CD4-positive, alpha-beta T cell (primary cell): ENCODE measurements at regions not wholly inside any gene's neighbourhood (a gene's known extent, or its start where the extent isn't known, plus 50 kb on each side); places are given as distances from the start of the nearest gene placed in this dataset.

Experiments
- ATAC-seq: fragments of 200-7000 bp; cut with Tn5 transposase; one replicate; pipeline ENCODE4 v1.10.0; 2022; ENCODE audit warnings: mild to moderate bottlenecking; ENCODE audit not compliant: poor library complexity
- CTCF ChIA-PET: fragments of 350-600 bp; sonication (Branson Sonifier 250); formaldehyde crosslinking; loops from one replicate; lab custom pipeline; 2021; ENCODE audit warnings: antibody characterized with exemption, inconsistent platforms; lab: Charles Lee
- POLR2A ChIA-PET: fragments of 350-600 bp; sonication (Branson Sonifier 250); formaldehyde crosslinking; loops from one replicate; lab custom pipeline; 2021; ENCODE audit warnings: antibody characterized with exemption, inconsistent platforms; lab: Charles Lee
- DNase-seq, 14 experiments: peaks; one replicate each; pipeline ENCODE4 v3.0.0-alpha.2; 2013 to 2020; ENCODE audit warnings: mixed read lengths in 2 of 14
- H3K27ac ChIP-seq, 2 donors: one replicate each; pipeline versions ENCODE4 v1.5.1 to v1.7.0; 2013; ENCODE audit warnings: low read length in 2 of 2, low read depth in 1 of 2, mild to moderate bottlenecking in 1 of 2
- H3K27me3 ChIP-seq, 2 experiments: 1 replicate in 1 of 2; 2 replicates in 1 of 2; pipeline versions ENCODE4 v1.6.1 to v1.7.0; 2013; ENCODE audit warnings: low read length in 2 of 2, control low read depth in 1 of 2, mild to moderate bottlenecking in 1 of 2, moderate library complexity in 1 of 2; ENCODE audit not compliant: insufficient read depth in 2 of 2, control insufficient read depth in 1 of 2
- H3K36me3 ChIP-seq: one replicate; pipeline ENCODE4 v1.6.1; 2013; ENCODE audit warnings: low read length, control low read depth; ENCODE audit not compliant: insufficient read depth
- H3K4me1 ChIP-seq: one replicate; pipeline ENCODE4 v1.6.1; 2013; ENCODE audit warnings: low read length, control low read depth; ENCODE audit not compliant: insufficient read depth
- H3K4me3 ChIP-seq: one replicate; pipeline ENCODE4 v1.5.1; 2013; ENCODE audit warnings: mild to moderate bottlenecking, low read length, moderate library complexity
- H3K9me3 ChIP-seq, 2 experiments: 1 replicate in 1 of 2; 2 replicates in 1 of 2; pipeline versions ENCODE4 v1.6.1 to v1.7.0; 2013; ENCODE audit warnings: low read length in 2 of 2, mild to moderate bottlenecking in 2 of 2, control low read depth in 1 of 2, moderate library complexity in 1 of 2; ENCODE audit not compliant: control insufficient read depth in 1 of 2, insufficient read depth in 1 of 2
- H3K27ac Mint-ChIP-seq: one replicate; pipeline ENCODE4 v1.8.0; 2020; ENCODE audit warnings: mixed read lengths
- H3K27me3 Mint-ChIP-seq: one replicate; pipeline ENCODE4 v1.8.0; 2021; ENCODE audit warnings: mixed read lengths
- H3K36me3 Mint-ChIP-seq: one replicate; pipeline ENCODE4 v1.8.0; 2021; ENCODE audit warnings: low read depth, mixed read lengths
- H3K4me1 Mint-ChIP-seq: one replicate; pipeline ENCODE4 v1.8.0; 2021; ENCODE audit warnings: low read depth, mixed read lengths
- H3K4me3 Mint-ChIP-seq: one replicate; pipeline ENCODE4 v1.8.0; 2020; ENCODE audit warnings: mild to moderate bottlenecking, mixed read lengths
- H3K9me3 Mint-ChIP-seq: one replicate; pipeline ENCODE4 v1.8.0; 2020; ENCODE audit warnings: mixed read lengths
- intact Hi-C, 2 experiments: fragments of 100-400 bp; cut with DNase I in 1 of 2; cut with micrococcal nuclease in 1 of 2; formaldehyde crosslinking; loops; one replicate each; pipeline versions ENCODE4 v1.15.1 to v1.9.0; 2023 to 2025; cut with DNase I, micrococcal nuclease
- TF ChIP-seq, protein P1 (sequence below): fragments of 200-600 bp; IDR thresholded peaks from one replicate; pipeline ENCODE4 v1.8.0; 2022; ENCODE audit warnings: antibody characterized with exemption, mild to moderate bottlenecking

DNA sequence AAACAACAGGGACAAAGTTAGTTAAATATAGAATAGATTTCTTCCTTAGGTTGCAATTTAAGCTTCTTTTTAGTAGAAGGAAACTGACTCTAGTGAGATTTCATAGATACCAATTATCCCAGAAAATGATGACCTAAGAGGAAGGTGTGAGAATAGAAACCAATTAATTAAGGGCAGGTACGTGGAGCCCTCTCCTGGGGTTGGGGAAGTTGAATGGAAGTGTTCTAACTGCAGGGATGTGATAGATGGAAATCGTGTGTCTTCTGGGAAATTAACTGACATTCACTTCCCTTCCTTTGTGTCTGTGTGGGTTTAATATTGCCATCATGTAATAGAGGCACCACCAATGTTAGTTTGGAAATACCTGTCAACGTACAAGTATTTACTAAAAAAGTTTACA lies 204.1 kb upstream of the ANK2 start:
- Histone ChIP-seq H3K4me3 (no peak overlapping the region), H3K36me3 (no peaks in the 10 kb centered on the region), H3K27ac (no peak overlapping the region), H3K27me3 (no peaks in the 10 kb centered on the region), H3K9me3 (no peaks in the 10 kb centered on the region), H3K4me1 (no peaks in the 10 kb centered on the region)
- ATAC-seq (no peak), DNase-seq (no peak)
- Mint-ChIP-seq H3K27ac (no peak overlapping the region), H3K4me3 (no peak overlapping the region), H3K27me3 (peaks cover 6% of the 10 kb centered on the region), H3K9me3 (no peaks in the 10 kb centered on the region), H3K4me1 (no peaks in the 10 kb centered on the region), H3K36me3 (no peaks in the 10 kb centered on the region)
- CTCF ChIA-PET, result no interaction called here
- TF ChIP-seq, protein P1, sequence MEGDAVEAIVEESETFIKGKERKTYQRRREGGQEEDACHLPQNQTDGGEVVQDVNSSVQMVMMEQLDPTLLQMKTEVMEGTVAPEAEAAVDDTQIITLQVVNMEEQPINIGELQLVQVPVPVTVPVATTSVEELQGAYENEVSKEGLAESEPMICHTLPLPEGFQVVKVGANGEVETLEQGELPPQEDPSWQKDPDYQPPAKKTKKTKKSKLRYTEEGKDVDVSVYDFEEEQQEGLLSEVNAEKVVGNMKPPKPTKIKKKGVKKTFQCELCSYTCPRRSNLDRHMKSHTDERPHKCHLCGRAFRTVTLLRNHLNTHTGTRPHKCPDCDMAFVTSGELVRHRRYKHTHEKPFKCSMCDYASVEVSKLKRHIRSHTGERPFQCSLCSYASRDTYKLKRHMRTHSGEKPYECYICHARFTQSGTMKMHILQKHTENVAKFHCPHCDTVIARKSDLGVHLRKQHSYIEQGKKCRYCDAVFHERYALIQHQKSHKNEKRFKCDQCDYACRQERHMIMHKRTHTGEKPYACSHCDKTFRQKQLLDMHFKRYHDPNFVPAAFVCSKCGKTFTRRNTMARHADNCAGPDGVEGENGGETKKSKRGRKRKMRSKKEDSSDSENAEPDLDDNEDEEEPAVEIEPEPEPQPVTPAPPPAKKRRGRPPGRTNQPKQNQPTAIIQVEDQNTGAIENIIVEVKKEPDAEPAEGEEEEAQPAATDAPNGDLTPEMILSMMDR, result no peak
- intact Hi-C loops, result no loop called here
- POLR2A ChIA-PET, result no interaction called here

- Histone ChIP-seq H3K36me3 (no peaks in the 10 kb centered on the region), H3K4me3 (no peak overlapping the region), H3K27ac (no peak overlapping the region), H3K9me3 (no peaks in the 10 kb centered on the region), H3K27me3 (no peaks in the 10 kb centered on the region), H3K4me1 (no peaks in the 10 kb centered on the region)
- H3K36me3 Mint-ChIP-seq, result no peaks in the 10 kb centered on the region
- CTCF ChIA-PET, result no interaction called here
- H3K9me3 Mint-ChIP-seq, result peaks cover 3% of the 10 kb centered on the region
- no peaks in the 10 kb centered on the region for H3K27me3 Mint-ChIP-seq
- intact Hi-C loops, result no loop called here
- no peak for DNase-seq
- POLR2A ChIA-PET, result no interaction called here
- no peak overlapping the region for H3K4me3 Mint-ChIP-seq
- no peak for ATAC-seq
- H3K4me1 Mint-ChIP-seq, result no peaks in the 10 kb centered on the region
- TF ChIP-seq, protein P1, result no peak
- no peak overlapping the region for H3K27ac Mint-ChIP-seq
Measured at GRCh38 chr4:112847045-112847444, 202.4 kb upstream of the ANK2 start.

DNA sequence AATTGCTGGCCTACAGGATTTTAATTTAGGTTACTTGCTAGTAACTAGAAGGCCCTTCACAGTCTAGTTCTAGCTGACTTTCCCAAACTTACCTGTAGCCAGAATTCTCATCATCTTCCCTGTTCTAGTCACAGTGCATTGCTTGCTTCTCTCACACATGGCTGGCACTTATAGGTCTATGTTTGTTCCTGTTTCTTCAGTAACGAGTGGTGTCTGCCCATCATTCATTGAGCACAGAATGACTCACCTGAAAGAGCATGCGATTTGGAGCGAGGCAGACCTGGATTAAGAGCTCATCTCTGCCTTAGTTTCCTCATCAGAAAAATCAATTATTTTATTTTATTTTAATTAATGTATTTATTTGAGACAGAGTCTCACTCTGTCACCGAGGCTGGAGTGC lies 201.7 kb upstream of the ANK2 start:
- Mint-ChIP-seq H3K4me1 (no peaks in the 10 kb centered on the region), H3K27me3 (no peaks in the 10 kb centered on the region), H3K4me3 (no peak overlapping the region), H3K36me3 (no peaks in the 10 kb centered on the region), H3K9me3 (peaks cover 3% of the 10 kb centered on the region), H3K27ac (no peak overlapping the region)
- Histone ChIP-seq H3K36me3 (no peaks in the 10 kb centered on the region), H3K27me3 (no peaks in the 10 kb centered on the region), H3K27ac (no peak overlapping the region), H3K4me3 (no peak overlapping the region), H3K9me3 (no peaks in the 10 kb centered on the region), H3K4me1 (no peaks in the 10 kb centered on the region)
- POLR2A ChIA-PET, result no interaction called here
- intact Hi-C loops, result no loop called here
- ATAC-seq (no peak), DNase-seq (no peak)
- CTCF ChIA-PET, result no interaction called here
- TF ChIP-seq, protein P1, result no peak
